Cardiac muscle cell (in vitro differentiated cells and primary cell): ENCODE measurements at regions not wholly inside any gene's neighbourhood (a gene's known extent, or its start where the extent isn't known, plus 50 kb on each side); places are given as distances from the start of the nearest gene placed in this dataset.

ENCODE experiments used
- DNase-seq, 2 donors: peaks; one replicate each; pipeline versions ENCODE4 v3.0.0 to v3.0.0-alpha.2; 2010 to 2017; ENCODE audit warnings: low read depth in 1 of 2, low spot score in 1 of 2
- H3K27ac ChIP-seq: fragments of 200-600 bp; sonication (generic); 2 replicates; pipeline ENCODE4 v1.5.1; 2016
- H3K27me3 ChIP-seq: fragments of 200-600 bp; sonication (generic); 2 replicates; pipeline ENCODE4 v1.6.0; 2016; ENCODE audit warnings: control low read depth
- H3K36me3 ChIP-seq: fragments of 200-600 bp; sonication (generic); 2 replicates; pipeline ENCODE4 v1.5.1; 2016; ENCODE audit warnings: control low read depth
- H3K4me1 ChIP-seq: fragments of 200-600 bp; sonication (generic); 2 replicates; pipeline ENCODE4 v1.8.1; 2017; ENCODE audit warnings: low read depth, mild to moderate bottlenecking, mixed run types
- H3K4me3 ChIP-seq: fragments of 200-600 bp; sonication (generic); 2 replicates; pipeline ENCODE4 v1.5.1; 2016; ENCODE audit warnings: mild to moderate bottlenecking
- H3K9me3 ChIP-seq: fragments of 200-600 bp; sonication (generic); 2 replicates; pipeline ENCODE4 v1.5.1; 2017; ENCODE audit warnings: low read depth, mild to moderate bottlenecking, control low read depth
- CTCF ChIP-seq: IDR thresholded peaks from 2 replicates; pipeline ENCODE4 v1.5.1; 2012; ENCODE audit warnings: low read depth, mild to moderate bottlenecking, low read length

DNA sequence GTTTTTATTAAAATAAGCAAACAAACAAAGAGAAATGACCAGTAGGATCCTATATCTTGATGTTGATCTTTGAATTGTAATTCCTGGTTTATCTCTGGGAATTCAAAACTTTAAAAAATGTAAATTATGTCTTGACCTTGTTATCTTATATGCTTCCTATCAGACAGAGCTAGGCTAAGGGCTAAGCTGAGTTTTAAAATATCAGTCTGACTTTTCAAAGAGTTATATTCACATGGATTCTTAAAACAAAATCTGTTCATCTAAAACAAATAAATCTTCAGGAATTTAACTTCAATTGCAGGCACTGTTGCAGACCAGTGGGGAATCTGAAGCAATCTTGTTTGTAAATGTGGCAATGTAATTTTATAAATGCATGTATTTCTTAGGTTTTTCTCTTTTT, 1144.1 kb downstream of the LRFN5 start:
- Histone ChIP-seq H3K9me3 (no peaks in the 10 kb centered on the region), H3K4me1 (no peaks in the 10 kb centered on the region), H3K27ac (no peak overlapping the region), H3K4me3 (no peak overlapping the region), H3K27me3 (no peaks in the 10 kb centered on the region), H3K36me3 (no peaks in the 10 kb centered on the region)
- no peak for DNase-seq
- no peak for TF ChIP-seq CTCF

GRCh38 chr14:42742084-42742483, 1135.4 kb downstream of the LRFN5 start:
- no peaks in the 10 kb centered on the region for H3K36me3 ChIP-seq
- no peak for TF ChIP-seq CTCF
- H3K9me3 ChIP-seq: no peaks in the 10 kb centered on the region
- H3K4me1 ChIP-seq: no peaks in the 10 kb centered on the region
- H3K4me3 ChIP-seq: no peak overlapping the region
- no peak overlapping the region for H3K27ac ChIP-seq
- DNase-seq: no peak
- H3K27me3 ChIP-seq: no peaks in the 10 kb centered on the region

DNA sequence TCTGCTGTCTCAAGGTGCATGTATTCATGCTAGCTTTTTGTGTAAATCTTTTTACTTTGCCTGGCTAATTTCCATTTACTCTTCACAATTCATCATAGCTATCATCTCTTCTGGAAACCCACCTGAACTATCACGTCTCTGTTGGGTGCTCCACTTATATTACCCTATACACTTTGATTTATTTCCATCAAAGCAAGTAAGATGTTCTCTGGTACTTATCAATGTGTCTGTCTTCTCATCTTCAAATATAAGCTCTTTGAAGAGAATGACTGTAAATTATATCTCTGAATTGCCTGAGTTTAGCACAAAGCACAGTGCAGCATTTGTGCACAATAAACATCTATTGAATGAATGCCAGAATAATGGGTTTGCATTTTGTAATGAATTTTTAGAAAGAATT, 1129.7 kb downstream of the LRFN5 start:
- H3K27me3 ChIP-seq: no peaks in the 10 kb centered on the region
- DNase-seq: no peak
- H3K4me1 ChIP-seq: no peaks in the 10 kb centered on the region
- H3K4me3 ChIP-seq: no peak overlapping the region
- TF ChIP-seq CTCF: no peak
- no peaks in the 10 kb centered on the region for H3K9me3 ChIP-seq
- no peak overlapping the region for H3K27ac ChIP-seq
- no peaks in the 10 kb centered on the region for H3K36me3 ChIP-seq

GRCh38 chr14:42734041-42734440, 1127.4 kb downstream of the LRFN5 start:
- no peak for DNase-seq
- Histone ChIP-seq H3K4me1 (no peaks in the 10 kb centered on the region), H3K36me3 (no peaks in the 10 kb centered on the region), H3K27ac (no peak overlapping the region), H3K27me3 (no peaks in the 10 kb centered on the region), H3K4me3 (no peak overlapping the region), H3K9me3 (no peaks in the 10 kb centered on the region)
- no peak for TF ChIP-seq CTCF

DNA sequence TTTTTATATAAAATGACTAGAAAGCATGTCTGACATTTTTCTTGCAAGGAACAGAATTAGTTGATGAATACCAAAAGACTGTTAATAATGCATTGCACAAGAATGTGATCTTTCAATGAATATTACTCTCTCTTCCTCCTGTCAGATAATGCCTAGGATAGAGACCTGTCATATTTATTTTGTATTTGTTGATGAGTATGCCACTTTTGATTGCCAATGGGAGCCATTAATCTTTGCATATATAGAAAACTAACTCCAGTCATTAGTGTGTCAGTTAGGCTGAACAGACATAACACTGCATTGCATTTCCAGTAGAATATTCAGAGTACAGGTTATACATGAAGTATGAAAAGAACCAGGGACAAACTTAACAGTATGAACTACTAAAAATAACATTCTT, 1125.3 kb downstream of the LRFN5 start:
- Histone ChIP-seq H3K36me3 (no peaks in the 10 kb centered on the region), H3K27ac (no peak overlapping the region), H3K4me3 (no peak overlapping the region), H3K9me3 (no peaks in the 10 kb centered on the region), H3K4me1 (no peaks in the 10 kb centered on the region), H3K27me3 (no peaks in the 10 kb centered on the region)
- no peak for TF ChIP-seq CTCF
- no peak for DNase-seq

- no peaks in the 10 kb centered on the region for H3K4me1 ChIP-seq
- H3K27me3 ChIP-seq: no peaks in the 10 kb centered on the region
- DNase-seq: no peak
- no peaks in the 10 kb centered on the region for H3K9me3 ChIP-seq
- no peak overlapping the region for H3K4me3 ChIP-seq
- H3K27ac ChIP-seq: no peak overlapping the region
- no peak for TF ChIP-seq CTCF
- H3K36me3 ChIP-seq: no peaks in the 10 kb centered on the region
Observed at GRCh38 chr14:42731480-42731879, 1124.8 kb downstream of the LRFN5 start.
